Right kidney (tissue), 1 donor: ENCODE measurements at regions not wholly inside any gene's neighbourhood (a gene's known extent, or its start where the extent isn't known, plus 50 kb on each side); places are given as distances from the start of the nearest gene placed in this dataset.

Experiments used
- DNase-seq: peaks from one replicate; pipeline ENCODE4 v3.0.0-alpha.2; 2016

DNA sequence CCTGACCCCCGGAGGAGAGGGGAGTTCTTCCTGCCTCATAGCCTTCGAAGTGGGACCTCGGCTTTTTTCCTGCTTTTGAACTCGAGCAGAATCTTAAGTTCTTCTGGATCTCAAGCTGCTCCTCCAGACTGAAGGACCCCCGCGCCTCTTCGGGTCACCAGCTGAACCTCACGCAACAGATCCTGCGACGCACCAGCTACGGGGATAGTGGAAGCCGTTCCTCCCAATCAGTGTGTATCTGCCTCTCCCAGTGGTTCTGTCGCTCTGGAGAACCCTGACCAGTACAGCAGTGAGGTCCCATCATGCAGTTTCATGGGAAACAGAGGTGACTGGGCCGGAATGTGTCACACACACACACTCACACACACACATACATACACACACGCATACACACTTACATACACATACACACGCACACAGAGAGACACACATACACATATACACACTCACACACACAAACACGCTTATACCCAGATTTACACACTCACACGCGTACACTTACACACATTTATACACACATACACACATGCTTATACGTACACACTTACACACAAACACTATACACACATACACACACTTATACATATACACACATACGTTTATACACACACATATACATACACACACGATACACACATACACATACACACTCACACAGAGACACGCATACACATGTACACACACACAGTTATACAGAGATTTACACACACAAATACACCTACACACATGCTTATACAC lies 170.0 kb downstream of the TTLL2 start:
- DNase-seq, result no peak

DNA sequence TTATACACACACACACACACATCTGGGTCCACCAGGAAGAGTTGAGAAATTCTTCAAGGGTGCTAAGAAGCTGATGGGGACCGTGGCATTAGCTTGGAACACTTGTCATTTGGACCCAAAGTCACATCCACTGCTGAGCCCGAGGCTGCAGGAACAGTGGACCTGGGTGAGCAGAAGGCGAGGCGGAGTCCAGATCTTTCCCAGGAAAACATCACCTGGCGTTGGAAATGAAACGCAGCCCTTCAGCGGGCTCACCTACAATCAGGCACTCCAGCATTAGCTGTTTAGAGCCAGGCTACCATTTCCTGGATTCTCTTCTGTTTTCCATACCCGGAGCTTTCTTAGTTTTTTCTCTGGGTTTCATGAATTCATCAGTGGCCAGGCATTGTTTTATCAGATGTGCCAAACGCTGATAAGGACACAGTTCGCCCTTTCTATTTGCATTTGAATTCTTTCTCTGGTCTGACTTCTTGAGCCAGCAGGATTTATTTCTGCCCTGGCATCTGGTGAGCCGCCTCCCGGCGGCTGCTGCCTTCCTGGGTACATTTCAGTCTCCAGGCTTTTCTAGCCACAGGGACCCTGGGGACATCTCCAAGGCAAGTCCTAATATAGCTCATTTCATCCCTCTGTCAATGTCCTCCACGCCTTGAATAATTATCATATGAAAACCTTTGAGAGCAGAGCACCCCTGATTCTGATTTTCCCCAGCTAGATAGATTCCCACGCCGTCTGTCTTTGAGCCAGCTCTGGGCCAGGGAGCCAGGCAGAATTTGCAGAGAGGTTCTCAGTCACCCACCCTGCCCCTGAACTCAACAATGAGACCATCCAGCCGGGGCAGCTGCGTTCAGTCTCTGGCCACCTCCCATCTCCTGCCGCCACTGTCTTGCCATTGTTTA lies 170.9 kb downstream of the TTLL2 start:
- no peak for DNase-seq

DNA sequence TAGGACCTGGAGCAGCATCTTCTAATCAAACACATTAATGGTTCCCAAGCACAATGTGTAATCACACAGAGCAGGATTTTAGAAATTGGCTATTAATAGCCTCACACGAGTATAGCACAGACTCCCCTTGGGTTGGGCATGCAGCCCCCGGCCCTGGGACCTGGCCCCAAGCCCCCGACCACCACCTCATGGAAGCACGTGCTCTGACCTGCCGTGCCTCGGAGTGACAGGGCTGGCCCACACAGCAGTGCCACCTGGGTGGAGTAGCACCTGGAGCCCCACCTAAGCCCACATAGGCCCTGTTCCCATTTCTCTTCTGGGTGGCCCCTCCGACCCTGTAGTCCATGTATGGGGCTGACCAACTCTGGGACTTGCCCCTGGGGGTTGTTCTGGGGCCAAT lies 171.8 kb downstream of the TTLL2 start:
- DNase-seq, result no peak

DNA sequence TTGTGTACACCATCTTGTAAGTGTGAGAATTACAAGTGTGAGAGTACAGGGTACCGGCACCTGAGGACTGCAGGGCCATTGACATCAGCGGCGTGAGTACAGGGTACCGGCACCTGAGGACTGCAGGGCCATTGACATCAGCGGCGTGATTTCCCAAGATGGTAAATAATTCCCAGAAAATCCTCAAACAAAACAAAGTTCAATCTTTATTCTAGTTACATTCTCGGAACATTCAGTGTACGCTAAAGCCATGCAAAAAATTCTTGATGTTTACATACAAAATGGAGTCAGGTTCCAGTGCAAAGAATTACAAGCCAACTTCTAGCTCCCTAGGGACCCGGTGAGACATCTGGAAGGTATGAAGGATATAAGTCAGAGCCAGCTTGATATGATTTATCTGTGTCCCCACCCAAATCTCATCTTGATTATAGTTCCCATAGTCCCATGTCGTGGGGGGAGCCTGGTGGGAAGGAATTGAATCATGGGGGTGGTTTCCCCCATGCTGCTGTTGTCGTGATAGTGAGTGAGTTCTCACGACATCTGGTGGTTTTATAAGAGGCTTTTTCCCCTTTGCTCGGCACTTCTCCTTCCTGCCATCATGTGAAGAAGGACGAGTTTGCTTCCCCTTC lies 172.7 kb downstream of the TTLL2 start:
- DNase-seq, result no peak

DNA sequence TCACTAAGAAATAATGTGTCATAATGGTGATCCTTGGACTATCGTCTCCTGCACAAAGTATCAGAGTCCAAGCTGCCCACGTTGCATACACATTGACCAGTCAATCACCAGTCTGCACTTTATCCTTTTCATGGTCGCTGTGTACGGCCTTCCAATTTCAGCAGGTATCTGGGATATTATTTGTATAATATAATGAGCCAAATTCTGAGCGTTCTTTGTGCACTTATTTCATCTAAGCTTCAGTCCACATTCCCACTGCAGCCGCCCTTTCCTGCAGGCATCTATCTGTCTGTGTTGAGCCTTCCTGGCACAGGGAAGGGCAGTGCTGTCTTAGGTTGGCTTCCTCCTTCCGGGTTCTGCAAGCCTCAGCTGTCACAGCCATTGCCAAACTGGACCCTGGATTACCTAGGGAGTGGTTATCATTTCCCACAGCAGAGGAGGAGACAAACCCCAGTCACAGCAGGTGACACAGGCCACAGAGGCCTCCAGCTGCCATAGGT lies 174.3 kb downstream of the TTLL2 start:
- no peak for DNase-seq

DNA sequence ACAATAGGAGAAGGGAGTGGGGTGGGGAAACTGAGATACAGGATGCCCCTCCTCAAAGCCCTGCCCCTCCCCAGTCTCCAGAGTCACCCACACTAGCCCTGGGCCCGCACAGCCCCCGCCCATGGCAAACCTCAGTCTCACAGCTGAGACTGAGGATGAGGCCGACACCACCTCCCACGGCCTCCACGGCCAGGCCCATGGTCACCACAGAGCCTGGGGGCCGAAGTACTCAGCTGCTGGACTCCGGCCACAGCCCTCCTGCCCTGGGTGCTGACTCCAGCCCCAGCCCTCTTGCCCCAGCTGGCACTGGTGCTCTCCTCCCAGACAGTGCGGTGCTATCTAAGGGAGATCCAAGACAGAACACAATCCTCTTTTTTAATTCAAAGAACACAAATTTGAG lies 176.1 kb downstream of the TTLL2 start:
- DNase-seq, result no peak

DNA sequence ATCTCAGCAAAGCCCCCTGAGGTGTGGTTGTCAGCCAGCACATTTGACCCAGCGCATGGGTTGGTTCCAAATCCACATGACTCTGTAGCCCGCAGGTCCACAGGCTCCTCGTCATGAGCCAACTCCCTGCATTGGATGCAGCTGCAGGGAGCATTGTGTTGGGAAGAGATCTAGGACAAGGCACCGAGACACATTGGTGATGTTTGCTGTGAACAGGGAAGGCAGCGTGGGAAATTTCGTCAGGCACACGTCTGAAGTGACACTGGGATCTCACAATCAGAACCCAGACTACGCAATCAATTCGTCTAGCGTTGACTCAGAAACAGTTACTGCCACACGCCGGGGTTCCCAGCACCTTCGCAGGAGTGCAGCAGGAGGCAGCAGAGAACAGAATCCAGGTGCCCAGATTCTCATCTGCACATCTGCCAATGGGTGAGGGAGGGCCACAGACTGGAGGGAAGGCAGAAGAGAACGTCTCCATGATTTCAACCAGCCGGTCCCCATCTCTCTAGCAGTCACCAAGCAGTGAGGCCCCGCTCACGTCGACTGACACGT lies 177.0 kb downstream of the TTLL2 start:
- no peak for DNase-seq

DNA sequence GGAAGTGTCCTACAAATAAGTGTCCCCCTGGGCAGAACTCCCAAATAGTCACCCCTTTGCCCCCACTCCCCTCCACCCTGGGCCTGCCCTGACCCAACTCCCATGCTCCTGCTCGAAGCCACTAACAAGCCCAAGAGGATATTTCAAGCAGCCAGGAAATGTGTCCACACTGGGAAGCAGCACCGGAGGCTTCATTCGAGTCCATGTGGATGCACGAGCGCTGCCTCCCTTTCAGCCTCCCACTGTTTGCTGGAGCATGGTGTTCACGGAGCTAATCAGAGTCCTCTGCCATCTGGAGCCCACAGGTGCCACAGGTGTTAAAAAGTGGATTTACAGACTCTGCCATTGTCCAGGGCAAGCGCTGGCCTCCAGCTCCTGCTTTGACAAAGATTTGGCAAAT lies 177.6 kb downstream of the TTLL2 start:
- DNase-seq, result no peak

DNA sequence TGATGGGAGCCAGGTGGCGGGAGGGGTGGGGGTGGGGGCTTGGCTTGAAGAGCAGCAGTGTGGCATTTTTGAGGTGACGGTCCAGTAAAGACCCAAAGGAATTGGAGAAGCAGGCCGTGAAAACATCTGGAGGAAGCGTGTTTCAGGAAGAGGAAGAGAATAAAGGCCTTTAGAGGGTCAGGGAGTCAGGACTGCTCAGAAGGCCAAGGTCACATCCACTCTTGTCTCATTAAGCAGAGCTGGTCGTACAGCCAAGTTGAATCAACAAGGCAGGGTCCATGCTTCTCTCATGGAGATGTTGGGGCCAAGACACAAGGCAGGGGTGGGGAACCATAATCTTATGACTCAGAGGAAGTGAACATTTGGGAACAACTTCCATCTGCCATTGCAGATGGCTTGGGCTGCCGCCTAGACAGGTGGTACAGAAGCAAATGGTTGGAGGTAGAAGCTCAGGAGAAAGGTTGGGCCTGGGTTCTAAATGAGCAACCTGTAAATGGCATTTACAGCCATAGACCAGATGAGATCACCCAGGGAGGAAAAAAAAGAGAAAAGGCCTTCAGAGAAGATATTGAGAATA lies 179.6 kb downstream of the TTLL2 start:
- no peak for DNase-seq

DNA sequence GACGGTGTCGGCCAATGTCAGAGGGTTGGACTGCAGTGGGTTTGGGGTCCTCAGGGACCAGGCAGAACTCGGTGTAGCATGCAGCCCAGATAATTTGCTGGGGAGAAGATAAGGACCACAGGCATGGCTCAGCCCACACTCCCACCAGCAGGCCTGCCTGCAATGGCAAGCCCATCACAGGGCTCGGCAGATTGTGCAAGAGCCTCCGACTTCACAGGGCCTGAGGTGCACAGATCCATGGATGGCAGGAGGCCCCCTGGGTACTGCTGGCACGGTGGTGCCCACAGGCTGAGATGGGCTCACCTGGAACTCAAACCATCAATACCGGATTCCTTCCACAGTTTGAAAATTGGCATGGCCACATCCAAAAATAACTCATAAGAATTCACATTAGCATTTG lies 180.3 kb downstream of the TTLL2 start:
- no peak for DNase-seq

DNA sequence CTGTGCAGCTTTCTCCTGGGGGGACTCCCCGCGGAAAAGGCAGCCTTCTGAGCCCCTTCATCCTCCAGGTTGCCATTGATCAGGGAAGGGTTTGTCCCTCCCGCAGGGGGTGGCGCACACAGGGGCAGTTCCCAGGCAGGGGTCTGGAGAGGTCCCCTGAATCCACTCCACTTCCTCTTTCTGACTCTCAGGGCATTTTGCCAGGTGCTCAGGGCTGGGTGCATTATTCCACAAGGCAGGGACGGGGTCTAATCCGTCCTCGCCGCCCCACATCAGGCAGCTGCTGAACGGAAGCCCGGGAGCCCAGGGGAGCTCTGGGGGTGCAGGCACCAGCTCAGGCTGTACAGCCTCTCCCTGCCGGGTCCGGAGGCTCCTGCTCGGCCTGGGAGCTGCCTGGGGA lies 180.9 kb downstream of the TTLL2 start:
- DNase-seq, result no peak

DNA sequence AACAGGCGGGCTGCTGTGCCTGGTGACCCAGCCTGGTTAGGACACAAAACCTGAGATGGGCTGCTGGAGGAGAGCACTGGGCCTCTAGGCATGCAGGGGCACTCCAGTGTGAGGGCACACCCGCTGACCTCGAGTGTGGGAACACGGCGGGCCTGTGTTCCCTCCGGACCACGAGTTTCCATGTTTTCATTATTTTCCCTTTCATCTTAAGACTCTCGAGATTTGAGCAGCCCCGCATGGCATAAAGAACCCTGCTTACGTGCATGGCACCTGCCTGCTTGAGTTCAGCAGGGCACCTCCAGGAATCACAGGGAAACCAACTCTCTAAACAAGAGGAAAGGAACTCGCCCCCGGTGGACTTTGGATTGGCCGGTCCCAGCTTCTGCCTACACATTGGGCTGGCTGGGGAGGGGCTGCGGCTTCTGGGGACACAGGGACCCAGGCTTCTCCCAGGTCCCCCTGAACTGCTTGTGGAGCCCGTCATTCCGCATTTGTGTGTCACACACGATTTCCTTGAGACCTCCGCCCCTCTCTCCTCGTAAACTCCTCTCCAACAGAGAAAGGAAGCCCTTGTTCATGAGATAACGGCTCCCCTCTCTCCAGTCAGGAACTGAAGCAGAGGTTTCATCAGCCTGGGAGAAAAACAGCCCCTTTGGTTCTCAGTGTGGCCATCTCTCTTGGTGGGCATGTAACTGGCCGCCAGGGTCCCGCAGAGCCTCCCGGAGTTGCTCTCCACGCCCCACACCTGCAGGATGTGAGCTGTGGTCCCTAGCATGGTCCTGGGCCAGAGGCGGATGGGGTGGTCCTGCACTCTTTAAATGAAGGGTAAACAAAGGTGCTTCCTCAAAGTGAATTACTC lies 181.8 kb downstream of the TTLL2 start:
- no peak for DNase-seq

DNA sequence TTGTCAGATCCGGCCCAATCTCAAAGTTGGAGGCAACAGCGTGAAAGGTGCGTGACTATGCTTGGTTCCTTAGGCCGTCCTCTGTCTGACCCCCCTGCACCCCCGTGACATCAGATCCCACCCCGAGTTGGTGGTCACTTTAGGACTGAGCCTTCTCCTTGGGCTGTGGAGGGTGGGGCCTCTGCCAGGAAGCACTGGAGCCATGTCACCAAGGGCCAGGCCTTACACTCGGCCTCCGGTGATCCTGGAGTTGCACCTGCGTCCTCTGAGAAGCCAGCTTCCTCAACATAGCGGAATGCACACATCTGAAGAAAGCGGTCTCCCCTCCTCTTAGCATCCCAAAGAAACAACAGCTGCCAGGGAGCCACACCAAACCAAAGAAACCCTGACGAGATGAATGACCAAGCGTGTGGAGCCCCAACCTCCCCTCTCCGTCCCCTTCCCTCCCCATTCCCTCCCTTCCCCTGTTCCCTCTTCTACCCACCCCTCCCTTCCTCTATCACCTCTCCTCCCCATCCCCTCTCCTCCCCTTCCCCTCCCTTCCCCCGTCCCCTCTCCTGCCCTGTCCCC lies 182.6 kb downstream of the TTLL2 start:
- no peak for DNase-seq

DNA sequence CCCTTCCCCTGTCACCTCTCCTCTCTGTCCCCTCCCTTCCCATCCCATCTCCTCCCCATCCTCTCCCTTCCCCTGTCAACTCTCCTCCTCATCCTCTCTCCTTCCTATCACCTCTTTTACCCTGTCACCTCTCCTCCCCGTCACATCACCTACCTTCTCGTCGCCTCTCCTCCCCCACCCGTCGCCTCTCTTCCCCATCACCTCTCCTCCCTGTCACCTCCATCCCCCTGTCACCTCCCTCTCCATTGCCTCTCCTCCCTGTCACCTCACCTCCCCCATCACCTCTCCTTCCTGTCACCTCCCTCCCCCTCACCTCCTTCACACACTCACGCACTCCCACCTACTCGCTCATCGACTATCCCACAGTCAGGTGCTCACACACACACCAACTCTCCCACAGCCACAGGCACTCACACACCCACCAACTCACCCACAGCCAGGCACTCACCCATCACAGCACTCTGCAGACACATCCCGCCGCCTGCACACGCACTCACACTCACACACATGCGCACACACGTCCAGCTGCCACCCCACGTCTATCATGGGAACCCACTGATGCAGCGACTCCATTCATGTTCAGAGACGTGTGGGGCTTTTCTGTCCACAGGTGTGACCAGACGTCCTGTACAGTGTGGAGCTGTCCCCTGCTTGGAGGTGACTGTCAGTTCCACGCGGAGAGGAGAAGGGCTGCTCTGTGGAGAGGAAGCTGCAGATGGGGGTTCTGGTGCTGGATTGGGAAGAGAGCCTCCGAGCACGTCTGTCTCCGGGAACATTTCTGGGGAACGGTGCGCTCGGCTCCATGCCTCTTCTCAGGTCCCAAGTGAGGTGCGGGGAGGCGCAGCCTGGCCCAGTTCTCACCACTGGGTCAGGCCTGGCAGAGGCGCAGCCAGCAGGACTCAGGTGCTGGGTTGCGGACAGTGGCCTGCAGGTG lies 184.3 kb downstream of the TTLL2 start:
- DNase-seq, result no peak

DNA sequence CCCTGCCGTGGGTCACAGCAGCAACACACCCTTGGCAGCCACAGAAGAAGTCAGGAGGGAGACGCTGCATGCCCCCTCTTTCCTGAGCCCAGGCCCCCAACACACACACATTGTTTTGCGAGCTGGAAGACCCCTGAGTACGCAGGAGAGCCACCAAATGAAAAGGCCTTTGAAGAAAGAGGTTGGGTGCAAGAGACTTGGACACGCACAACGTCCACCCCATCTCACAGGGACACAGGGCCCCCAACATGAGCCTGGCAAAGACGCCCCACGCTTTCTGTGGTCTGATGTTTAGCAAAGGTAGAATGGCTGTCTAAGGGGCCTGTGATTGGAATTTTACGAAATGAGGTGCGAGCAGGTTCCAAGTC lies 185.0 kb downstream of the TTLL2 start:
- no peak for DNase-seq

DNA sequence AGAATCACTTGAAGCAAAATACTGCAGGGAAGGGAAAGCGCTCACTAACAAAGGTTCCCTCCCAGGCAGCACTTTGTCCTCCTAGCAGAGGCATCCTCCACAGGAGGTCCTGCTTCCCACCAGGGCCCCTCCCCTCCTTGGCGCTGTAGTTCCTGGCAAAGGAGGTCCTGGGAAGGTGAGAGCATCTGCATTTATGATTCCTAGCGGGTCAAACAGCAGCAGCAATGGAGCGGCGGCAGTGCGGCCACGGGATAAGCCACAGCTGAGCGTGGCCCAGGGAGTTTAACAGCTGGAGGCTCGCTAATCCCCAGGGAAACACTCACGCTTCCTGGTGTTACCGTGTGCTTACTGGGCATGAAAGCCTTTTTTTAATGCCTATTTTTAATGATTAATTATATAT lies 185.8 kb downstream of the TTLL2 start:
- no peak for DNase-seq

DNA sequence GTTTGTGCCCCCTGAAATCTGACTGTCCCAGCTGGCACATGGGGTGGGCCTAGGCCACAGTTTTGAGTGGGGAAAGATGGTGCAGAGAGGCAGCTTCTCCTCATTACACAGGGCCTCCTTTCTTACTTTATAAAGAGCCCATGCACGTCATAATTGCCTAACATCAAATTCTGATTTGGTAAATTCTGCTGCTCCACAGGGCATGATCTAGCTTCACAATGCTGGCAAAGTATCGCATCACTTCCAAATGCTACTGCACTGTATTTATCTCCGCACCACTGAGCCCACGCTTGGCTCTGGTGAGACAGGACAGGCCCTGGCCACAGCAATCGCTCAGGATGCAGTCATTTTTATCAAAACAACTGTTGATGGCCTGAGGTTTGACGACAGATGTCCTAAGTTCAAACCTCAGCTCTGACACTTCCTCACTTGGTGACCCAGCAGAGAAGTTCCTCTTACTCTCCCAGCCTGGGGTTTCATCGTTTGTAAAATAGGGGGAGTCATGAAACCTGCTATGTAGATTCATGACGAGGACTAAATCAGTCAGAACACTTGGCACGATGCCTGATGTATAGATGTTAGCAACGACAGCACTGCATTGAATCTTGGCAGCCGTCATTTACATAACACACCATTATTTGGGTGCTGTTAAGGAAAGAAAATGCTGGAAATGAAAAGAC lies 187.9 kb downstream of the TTLL2 start:
- DNase-seq, result no peak

DNA sequence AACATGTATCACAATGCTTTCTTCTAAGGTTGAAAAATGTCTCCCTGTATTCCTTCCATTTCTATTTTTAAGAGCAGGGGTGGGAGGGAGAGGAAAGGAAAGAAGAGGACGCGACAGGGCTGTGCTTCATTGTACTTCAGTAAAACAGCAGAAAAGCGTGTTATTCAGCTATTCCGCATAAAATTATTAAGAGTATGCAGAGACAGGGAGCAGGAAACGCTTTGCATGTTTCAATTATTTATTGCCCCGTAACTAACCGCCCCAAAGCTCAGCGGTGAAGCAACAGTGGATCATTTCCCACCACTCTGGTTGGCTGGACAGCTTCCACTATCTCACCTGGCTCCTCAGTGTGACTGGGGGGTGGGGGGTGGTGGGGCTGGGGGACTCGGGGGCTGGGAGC lies 188.9 kb downstream of the TTLL2 start:
- no peak for DNase-seq

DNA sequence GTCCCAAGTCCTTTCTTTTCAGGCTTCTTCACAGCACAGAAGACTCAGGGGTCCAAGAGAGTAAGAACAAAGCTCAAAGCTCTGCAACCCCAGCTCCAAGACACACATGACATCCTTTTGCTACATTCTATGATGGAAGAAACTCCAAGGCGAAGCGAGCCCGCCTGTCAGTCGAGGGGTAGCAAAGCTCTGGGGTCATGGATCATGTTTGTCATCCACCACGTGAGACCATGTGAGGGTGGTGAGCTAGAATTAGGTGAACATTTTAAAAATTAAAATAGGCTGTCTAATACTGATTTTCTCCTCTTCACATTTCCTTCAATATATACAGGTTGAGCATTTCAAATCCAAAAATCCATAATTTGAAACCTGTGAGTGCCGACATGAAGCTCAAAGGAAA lies 189.6 kb downstream of the TTLL2 start:
- no peak for DNase-seq
